HG03045 (cell line): ENCODE measurements at regions not wholly inside any gene's neighbourhood (a gene's known extent, or its start where the extent isn't known, plus 50 kb on each side); places are given as distances from the start of the nearest gene placed in this dataset.
"Not testable (repeated sequence)": the region's sequence is repeated elsewhere in the genome, so short reads cannot be mapped to it uniquely, and the experiment has no call there.

ENCODE experiments used
- ATAC-seq: cut with Tn5 transposase; IDR thresholded peaks from one replicate; pipeline ENCODE4 v1.9.1; 2021; ENCODE audit warnings: mild to moderate bottlenecking, moderate library complexity; ENCODE audit not compliant: unreplicated experiment

GRCh38 chr4:131721883-131722282 is 1427.2 kb upstream of the PCDH10 start:
- no peak for ATAC-seq

GRCh38 chr4:131723069-131723468 is 1426.0 kb upstream of the PCDH10 start:
- ATAC-seq, result not testable (repeated sequence)

- not testable (repeated sequence) for ATAC-seq
Observed at GRCh38 chr4:131724847-131725246, 1424.2 kb upstream of the PCDH10 start.

GRCh38 chr4:131725521-131725920 is 1423.6 kb upstream of the PCDH10 start:
- not testable (repeated sequence) for ATAC-seq

GRCh38 chr4:131726940-131727339 is 1422.2 kb upstream of the PCDH10 start:
- not testable (repeated sequence) for ATAC-seq

- not testable (repeated sequence) for ATAC-seq
Observed at GRCh38 chr4:131727418-131727817, 1421.7 kb upstream of the PCDH10 start.

- not testable (repeated sequence) for ATAC-seq
Observed at GRCh38 chr4:131729205-131729604, 1419.9 kb upstream of the PCDH10 start.

GRCh38 chr4:131729716-131730398 is 1419.2 kb upstream of the PCDH10 start:
- ATAC-seq, result not testable (repeated sequence)

- ATAC-seq, result not testable (repeated sequence)
Observed at GRCh38 chr4:131730574-131730973, 1418.5 kb upstream of the PCDH10 start.

GRCh38 chr4:131732034-131732630 is 1417.0 kb upstream of the PCDH10 start:
- ATAC-seq, result not testable (repeated sequence)

- ATAC-seq, result not testable (repeated sequence)
Observed at GRCh38 chr4:131734321-131734720, 1414.8 kb upstream of the PCDH10 start.

GRCh38 chr4:131734851-131735385 is 1414.2 kb upstream of the PCDH10 start:
- not testable (repeated sequence) for ATAC-seq

- not testable (repeated sequence) for ATAC-seq
Observed at GRCh38 chr4:131738991-131739390, 1410.1 kb upstream of the PCDH10 start.

GRCh38 chr4:131741836-131742235 is 1407.3 kb upstream of the PCDH10 start:
- not testable (repeated sequence) for ATAC-seq

- ATAC-seq, result not testable (repeated sequence)
Observed at GRCh38 chr4:131742536-131743205, 1406.4 kb upstream of the PCDH10 start.

- ATAC-seq, result not testable (repeated sequence)
Observed at GRCh38 chr4:131743348-131743747, 1405.7 kb upstream of the PCDH10 start.

GRCh38 chr4:131747203-131747602 is 1401.9 kb upstream of the PCDH10 start:
- not testable (repeated sequence) for ATAC-seq

- ATAC-seq, result not testable (repeated sequence)
Observed at GRCh38 chr4:131749224-131749623, 1399.9 kb upstream of the PCDH10 start.

- not testable (repeated sequence) for ATAC-seq
Observed at GRCh38 chr4:131750006-131750405, 1399.1 kb upstream of the PCDH10 start.

- not testable (repeated sequence) for ATAC-seq
Observed at GRCh38 chr4:131750469-131750868, 1398.6 kb upstream of the PCDH10 start.

- ATAC-seq, result not testable (repeated sequence)
Observed at GRCh38 chr4:131762234-131762633, 1386.9 kb upstream of the PCDH10 start.
